ENCODE measurements at regions not wholly inside any gene's neighbourhood (a gene's known extent, or its start where the extent isn't known, plus 50 kb on each side); places are given as distances from the start of the nearest gene placed in this dataset.

GRCh38 chr1:170252851-170253579 lies 107.3 kb downstream of the NTMT2 start:
- H3K4me1 ChIP-seq = no peaks in the 10 kb centered on the region

GRCh38 chr1:170254371-170254770 lies 108.6 kb downstream of the NTMT2 start:
- no peak for ATAC-seq
- 77 to 86% methylated on average over 3 of the region's 3 CpGs for WGBS, 2 donors
- no peak for TF ChIP-seq CTCF (IDR thresholded peaks at IDR 0.05)
- Histone ChIP-seq H3K27ac (no peak overlapping the region), H3K9me3 (no peaks in the 10 kb centered on the region), H3K4me1 (no peaks in the 10 kb centered on the region), H3K36me3 (no peaks in the 10 kb centered on the region), H3K4me3 (no peak overlapping the region), H3K27me3 (no peaks in the 10 kb centered on the region)
- intact Hi-C loops (cut with DNase I) = no loop called here
- no peak for FAIRE-seq
- no peak for DNase-seq

More at GRCh38 chr1:170252851-170253579, 107.3 kb downstream of the NTMT2 start:
- WGBS, 2 donors = 49 to 58% methylated on average over 3 of the region's 3 CpGs
- no peaks in the 10 kb centered on the region for H3K9me3 ChIP-seq
- intact Hi-C loops (cut with DNase I) = no loop called here
- TF ChIP-seq CTCF (IDR thresholded peaks at IDR 0.05) = no peak
- H3K36me3 ChIP-seq = no peaks in the 10 kb centered on the region
- H3K27me3 ChIP-seq = no peaks in the 10 kb centered on the region
- FAIRE-seq (no peak), DNase-seq (no peak), ATAC-seq (no peak)
- no peak overlapping the region for H3K4me3 ChIP-seq
- H3K27ac ChIP-seq = no peak overlapping the region

GRCh38 chr1:170261669-170262068 lies 115.9 kb downstream of the NTMT2 start:
- Histone ChIP-seq H3K36me3 (no peaks in the 10 kb centered on the region), H3K4me3 (no peak overlapping the region), H3K4me1 (no peaks in the 10 kb centered on the region), H3K27ac (no peak overlapping the region), H3K9me3 (no peaks in the 10 kb centered on the region), H3K27me3 (no peaks in the 10 kb centered on the region)
- ATAC-seq (no peak), DNase-seq (no peak), FAIRE-seq (no peak)
- 21% methylated on average over 5 of the region's 5 CpGs for WGBS, 2 donors
- no peak for TF ChIP-seq CTCF (IDR thresholded peaks at IDR 0.05)
- intact Hi-C loops (cut with DNase I) = no loop called here

DNA sequence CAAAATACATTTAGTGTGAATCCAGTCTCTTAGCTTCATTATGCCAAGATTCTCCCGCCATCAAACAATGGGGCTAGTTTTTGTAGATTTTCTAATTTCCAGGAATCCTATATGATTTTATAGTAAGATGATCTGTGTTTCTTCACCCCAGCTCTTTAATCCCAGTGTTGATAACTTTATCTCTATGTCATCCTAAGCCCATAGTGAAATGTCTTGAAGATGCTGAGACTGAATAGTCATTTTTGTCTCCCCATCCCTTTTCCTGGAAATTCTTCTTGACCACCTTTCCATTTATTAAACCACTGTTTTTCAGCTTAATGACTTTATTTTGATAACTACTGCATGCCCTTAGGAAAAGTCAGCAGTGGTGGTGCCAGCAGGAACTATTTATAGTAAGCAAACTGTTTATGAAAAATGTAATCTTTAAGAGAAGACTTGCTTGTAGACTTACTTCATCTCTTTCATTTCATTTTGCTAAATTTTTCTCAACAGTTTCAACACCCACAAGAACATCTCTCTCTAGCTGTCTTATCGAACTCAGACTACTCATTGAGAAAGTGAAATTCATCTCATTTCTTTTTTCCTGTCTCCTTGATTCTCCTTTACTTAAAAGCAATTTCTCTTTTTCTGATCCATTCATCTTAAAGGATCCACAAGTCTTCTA lies 116.6 kb downstream of the NTMT2 start:
- Histone ChIP-seq H3K4me1 (no peaks in the 10 kb centered on the region), H3K4me3 (no peak overlapping the region), H3K36me3 (no peaks in the 10 kb centered on the region), H3K9me3 (no peaks in the 10 kb centered on the region), H3K27ac (no peak overlapping the region), H3K27me3 (no peaks in the 10 kb centered on the region)
- intact Hi-C loops (cut with DNase I) = no loop called here
- FAIRE-seq = no peak
- no peak for ATAC-seq
- WGBS, 2 donors = 82 to 84% methylated on average over 2 of the region's 2 CpGs
- TF ChIP-seq CTCF (IDR thresholded peaks at IDR 0.05) = no peak
- no peak for DNase-seq

- no peaks in the 10 kb centered on the region for H3K27me3 ChIP-seq
- H3K36me3 ChIP-seq = no peaks in the 10 kb centered on the region
- no peak for ATAC-seq
- no peaks in the 10 kb centered on the region for H3K4me1 ChIP-seq
- no peak for TF ChIP-seq CTCF (IDR thresholded peaks at IDR 0.05)
- no peak overlapping the region for H3K27ac ChIP-seq
- no peak overlapping the region for H3K4me3 ChIP-seq
- no peaks in the 10 kb centered on the region for H3K9me3 ChIP-seq
- intact Hi-C loops (cut with DNase I) = no loop called here
- WGBS, 2 donors = 51 to 62% methylated on average over 1 of the region's 1 CpG
- DNase-seq = no peak
- FAIRE-seq = no peak
Measured at GRCh38 chr1:170265234-170265633, 119.5 kb downstream of the NTMT2 start.

All from pancreas (tissue), 10 donors.